CD4-positive, alpha-beta T cell treated with Interferon gamma for 1 hour (primary cell): ENCODE measurements at regions not wholly inside any gene's neighbourhood (a gene's known extent, or its start where the extent isn't known, plus 50 kb on each side); places are given as distances from the start of the nearest gene placed in this dataset.

Experiments used
- DNase-seq: peaks from one replicate; pipeline ENCODE4 v3.0.0-alpha.2; 2020

GRCh38 chr2:37425408-37425807, 81.0 kb downstream of the QPCT start:
- no peak for DNase-seq

GRCh38 chr2:37427241-37427640, 82.8 kb downstream of the QPCT start:
- no peak for DNase-seq

DNA sequence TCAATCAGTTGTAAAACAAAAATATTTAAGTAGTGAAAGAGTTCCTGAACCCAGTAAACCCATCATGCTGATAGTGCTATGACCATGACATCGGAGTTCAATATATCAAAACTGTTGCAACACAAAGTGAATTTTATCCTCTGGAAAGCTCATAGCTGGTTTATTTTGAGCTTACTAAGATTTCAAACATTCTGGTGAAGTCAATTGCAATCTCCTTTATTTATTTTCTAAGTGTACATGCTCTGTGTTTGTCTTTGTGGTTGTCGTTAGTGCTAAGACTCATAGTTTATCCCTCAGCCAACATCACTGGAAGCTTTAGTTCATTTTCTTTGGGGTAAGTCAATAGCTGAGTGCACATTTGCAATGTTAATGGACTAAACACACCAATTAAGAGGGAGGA, 91.9 kb downstream of the QPCT start:
- no peak for DNase-seq

DNA sequence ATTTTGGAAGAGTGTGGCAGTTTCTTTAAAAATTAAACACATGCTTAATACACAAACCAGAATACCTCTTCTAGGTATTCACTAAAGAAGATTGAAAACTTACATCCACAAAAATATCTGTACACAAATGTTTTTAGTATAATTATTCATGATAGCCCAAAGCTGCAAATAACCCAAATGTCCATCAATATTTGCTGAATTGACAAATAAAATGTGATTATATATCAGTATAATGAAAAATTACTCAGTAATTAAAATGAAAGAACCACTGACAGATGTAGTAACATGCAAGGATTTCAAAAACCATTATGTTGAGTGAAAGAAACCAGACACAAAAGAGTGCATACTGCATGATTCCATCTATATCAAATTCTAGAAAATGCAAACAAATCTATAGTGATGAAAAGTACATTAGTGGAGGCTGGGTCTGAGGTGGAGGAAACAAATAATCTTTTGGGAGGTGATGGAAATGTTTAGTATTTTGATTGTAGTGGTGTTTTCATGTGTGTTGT, 94.8 kb downstream of the QPCT start:
- DNase-seq = no peak

DNA sequence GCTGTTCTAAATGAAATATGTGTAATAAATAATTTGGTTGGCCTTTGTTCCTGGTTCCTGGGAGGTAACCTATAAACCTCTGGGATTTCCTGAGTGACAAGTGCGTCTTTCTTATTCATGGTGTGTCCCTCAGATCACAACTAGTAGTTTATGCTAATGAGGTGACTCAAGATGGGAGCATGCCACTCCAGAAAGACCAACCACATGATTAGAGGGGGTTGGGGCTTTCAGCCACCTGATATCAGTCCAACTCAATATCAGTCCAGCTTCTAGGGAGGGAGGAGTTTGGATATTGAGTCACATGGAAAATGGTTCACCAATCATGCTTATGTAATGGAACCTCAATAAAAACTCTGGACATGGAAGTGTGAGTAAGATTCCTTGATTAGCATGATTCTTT, 96.6 kb downstream of the QPCT start:
- DNase-seq = no peak

DNA sequence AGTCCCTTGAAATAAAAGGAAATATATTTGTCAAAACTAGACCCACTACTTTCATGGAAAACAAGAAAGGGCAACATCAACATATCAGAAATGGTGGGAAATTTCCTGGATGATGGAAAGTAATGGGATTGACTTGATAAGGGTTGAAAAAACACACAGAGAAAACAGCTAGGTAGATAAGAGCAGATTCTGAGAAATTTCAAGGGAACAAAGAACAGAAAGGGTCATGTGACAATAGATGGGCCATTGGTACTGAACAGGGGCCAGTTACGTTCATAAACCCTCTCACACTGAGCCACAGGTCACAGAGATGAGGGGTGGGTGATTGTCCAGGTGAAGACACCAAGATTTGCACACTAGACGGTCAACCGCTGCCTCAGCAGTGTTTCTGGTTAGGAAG, 98.7 kb downstream of the QPCT start:
- no peak for DNase-seq

DNA sequence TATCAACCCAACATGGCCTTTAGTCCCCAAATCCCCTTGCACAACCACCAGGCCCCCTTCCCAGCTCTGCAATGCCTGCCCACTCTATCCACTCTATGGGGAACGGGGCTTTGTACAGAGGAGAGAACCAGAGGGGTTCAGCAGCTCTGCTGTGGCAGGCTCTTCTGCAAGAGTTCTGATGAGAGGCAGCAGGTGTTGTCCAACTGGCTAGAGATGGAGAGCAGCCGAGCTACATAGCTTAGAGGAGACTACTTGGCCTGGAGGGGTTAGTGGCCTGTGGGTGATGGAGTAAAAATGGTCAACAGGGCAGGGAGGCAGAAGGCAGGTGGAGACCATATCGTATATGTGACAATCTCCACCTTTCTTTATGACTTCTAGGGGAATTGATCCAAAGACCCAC, 103.0 kb downstream of the QPCT start:
- DNase-seq = no peak

DNA sequence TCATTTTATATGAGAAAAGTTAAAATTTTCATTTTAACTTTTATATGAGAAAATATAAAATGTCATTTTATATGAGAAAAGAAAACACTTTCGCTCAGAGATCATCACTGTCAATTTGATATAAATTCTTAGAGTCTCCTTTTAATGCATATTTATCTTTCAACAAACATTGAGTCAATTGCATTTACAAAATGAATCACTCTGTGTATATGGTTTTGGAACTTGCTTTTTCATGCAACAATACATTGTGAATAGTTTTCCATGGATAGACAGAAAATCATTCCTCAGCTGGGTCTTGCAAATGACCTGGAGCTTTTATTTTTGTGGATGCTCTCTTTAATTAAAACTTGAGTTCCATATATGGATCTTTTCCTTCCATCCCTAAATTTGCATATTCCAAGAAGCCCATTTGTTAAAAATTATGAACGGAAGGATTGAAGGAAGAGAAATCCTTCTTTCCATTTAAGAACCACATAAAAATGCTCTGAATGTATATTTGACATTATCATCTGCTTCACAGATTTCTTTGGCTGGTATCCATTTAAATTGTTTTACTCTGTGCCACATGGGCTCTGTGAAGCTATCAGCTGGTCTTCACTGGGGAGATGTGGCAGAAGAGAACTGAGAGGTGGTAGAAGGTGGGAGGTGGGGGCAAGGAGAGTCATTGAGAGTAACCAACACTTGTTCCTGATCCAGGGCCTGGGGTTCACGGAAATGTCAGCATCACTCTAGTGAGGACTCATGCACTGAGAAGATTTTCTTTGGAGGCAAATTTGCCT, 104.1 kb downstream of the QPCT start:
- DNase-seq = no peak

- no peak for DNase-seq
Observed at GRCh38 chr2:37449761-37450296, 105.4 kb downstream of the QPCT start.

- no peak for DNase-seq
Observed at GRCh38 chr2:37453027-37453426, 108.6 kb downstream of the QPCT start.

DNA sequence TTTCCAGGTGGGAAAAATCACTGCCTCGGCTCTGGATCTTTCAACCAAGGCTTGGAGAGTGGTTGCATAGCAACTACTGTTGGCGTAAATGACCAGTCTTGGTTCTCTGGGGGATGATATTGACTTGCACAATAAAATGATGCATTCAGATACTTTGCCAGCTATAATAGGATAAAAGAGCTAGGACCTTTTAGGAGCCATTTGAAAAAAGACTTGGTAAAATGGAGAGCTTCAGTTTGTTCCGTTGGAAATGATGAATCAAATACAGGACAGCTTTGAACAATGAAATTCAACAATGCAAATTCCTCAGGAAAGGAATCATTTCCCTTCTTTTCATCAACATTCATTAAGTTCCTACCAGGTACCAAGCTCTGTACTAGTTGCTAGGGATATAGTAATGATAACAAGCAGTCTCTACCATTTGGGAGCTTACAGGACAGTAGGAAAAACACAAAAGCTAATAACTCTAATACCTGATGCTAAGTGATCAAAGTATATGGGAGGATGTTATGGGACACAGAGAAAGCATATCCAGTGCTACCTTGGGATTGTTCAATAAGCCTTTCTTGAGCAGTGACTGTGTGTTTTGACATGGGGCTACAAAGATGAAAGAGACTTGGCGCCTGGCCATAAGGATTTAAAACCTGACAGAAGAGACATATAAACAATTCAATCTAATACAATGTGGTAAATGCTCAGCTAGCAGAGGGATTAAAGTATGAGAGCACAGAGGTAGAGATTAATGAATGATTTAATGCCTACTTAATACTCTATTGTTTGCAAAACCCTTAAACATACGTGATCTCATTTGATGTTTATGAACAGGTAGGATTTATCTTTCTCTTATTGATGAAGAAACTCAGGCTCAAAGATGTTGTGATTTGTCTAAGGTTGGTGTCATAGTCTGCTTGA, 110.7 kb downstream of the QPCT start:
- no peak for DNase-seq

DNA sequence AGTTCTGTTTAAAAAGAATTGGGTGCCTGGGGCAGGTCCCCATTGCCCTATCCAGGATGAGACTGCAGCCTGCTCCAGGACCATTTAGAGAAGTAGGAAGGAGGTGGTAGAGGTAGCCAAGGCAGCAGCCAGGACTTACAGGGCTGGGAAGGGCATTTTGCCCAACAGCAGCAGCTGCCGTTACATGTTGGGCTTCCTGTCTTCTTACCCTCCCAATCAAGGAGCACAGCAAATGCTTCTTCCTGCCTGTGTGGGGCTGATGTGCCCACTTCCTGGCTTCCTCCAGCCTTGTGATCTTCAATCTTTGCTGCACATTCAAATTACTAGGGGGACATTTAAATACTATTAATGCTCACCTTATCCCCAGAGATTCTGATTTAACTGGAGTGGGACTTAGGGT, 112.0 kb downstream of the QPCT start:
- DNase-seq = peak; percentile 10

- no peak for DNase-seq
Observed at GRCh38 chr2:37457401-37457901, 113.0 kb downstream of the QPCT start.

DNA sequence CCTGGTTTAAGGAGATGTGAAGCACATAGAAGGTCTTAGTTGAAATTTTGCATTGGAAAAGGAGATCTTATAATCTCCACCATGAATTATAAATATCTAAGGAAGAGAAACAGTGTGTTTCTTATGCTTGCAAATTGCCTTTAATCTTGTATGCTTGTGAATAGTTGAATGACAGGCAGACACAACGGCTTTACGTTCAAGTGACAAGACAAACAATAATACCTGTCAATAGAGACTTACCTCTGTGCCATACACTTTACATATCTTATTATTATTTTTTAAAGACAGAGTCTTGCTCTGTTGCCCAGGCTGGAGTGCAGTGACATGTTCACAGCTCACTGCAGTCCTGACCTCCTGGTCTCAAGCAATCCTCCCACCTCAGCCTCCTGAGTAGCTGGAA, 113.7 kb downstream of the QPCT start:
- no peak for DNase-seq

DNA sequence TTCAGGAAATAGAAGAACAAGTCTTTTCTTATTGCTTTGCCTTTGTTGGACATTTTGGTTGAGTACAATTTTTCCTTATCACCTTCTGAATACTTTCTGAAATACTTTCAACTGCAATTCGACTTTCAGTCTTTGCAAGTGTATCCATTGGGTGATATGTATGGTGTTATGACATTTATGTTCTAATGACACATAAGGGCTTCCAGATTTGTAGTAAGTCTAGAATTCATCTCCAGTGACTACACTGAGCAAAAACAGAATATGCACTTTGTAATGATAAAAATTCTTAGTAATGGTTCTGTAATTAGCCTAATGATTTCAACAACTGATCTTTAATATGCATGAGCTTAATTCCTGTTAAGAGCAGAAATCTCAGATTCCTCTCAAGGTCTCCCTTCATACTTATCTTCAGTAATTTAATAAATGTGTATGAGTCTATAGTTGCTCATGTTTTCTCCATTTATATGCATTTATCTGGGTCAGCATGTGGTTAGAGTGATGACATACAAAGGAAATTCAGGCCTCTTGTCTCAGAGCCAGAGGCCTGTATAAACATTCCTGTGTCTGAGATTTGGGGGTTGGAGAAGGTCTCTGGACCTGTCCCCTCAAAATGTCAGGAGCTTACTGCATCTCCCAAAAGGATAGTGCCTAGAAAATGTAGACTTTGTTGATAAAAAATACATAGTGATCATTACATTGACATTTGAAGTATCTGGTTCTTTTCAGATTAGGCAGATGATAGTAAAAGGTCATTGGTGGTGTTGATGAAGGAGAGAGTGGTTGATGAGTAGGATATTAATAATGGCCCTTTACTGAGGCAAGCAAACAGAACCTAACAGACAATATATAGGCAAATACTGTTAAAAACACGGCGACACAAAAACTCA, 114.9 kb downstream of the QPCT start:
- no peak for DNase-seq

DNA sequence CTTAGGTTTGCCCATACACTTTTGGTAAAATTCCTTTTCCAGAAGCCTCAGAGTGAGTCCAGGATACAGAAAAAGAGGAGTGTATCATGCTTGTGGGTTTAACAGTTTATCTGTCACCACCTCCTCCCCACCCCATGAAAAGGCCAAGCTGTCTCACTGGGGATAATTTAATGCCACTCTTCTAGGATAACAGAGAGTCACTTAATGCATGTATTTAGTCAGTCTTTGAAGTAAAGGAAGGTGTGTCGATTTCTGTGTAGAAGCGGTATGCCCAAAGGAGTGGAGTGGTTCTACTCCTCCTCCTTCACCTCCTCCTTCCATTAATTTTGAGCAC, 116.4 kb downstream of the QPCT start:
- DNase-seq = no peak

DNA sequence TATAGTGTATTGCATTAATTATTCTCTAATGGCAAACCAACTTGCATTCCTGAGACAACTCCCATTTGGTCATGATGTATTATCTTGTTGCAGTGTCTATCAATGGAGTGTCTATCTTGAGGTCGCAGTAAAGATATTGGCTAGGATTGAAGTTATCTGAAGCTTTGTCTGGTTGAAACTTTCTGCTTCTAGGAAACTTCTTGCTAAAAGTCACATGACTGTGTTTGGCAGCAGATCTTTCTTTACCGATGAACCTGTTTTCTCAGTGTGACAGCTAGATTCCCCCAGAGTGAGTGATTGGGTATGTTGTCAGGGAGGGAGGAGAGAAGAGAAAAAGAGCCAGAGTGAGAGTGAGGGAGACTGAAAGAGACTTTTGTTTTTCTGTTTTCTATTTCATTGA, 119.6 kb downstream of the QPCT start:
- no peak for DNase-seq

DNA sequence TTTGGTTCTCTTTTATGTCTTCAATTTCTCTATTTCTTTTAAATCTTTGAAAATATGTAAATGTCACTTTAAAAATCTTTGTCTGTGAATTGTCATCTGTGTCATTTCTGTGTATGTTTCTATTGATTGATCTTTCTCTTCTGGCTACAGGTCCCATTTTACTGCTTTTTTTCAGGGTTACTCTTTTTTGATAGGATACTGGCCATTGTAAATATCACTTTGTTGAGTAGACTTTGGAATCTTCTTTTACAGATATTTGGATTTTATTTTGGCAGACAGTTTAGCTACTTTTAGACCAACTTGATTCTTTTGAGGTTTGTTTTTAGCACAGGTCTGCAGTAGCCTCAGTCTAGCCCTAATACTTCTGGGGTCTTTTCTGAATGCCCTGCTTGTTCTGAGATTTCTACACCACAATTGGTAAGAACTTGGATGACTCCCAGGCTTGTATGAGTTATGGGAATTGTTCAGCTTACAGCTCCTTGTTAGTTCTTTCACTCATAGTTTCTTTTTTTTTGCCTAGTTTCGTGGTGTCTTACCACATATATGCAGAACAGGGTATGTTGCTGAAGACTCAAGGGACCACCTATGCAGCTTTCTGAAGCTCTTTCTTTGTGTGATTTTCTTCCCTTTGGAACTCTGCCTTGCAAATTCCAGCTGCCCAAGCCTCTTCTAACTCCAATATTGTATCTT, 122.2 kb downstream of the QPCT start:
- no peak for DNase-seq

DNA sequence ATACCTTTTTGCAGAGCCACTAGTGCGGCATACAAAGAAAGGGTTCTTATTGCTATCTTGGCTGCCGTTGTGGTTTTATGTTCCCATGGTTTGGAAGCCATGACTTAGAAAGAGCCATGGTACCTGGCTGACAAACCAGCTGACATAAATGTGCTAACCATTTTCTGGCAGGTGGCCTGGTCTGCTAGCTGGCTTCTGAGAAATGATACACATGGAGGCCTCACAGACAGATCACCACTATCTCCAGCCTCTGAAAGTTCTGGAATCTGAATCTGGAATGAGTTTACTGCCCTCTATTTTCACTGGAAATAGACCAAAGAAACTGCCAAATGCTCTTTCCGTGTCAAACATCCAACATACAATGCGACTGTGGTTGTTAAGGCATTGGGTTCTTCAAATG, 123.7 kb downstream of the QPCT start:
- no peak for DNase-seq

DNA sequence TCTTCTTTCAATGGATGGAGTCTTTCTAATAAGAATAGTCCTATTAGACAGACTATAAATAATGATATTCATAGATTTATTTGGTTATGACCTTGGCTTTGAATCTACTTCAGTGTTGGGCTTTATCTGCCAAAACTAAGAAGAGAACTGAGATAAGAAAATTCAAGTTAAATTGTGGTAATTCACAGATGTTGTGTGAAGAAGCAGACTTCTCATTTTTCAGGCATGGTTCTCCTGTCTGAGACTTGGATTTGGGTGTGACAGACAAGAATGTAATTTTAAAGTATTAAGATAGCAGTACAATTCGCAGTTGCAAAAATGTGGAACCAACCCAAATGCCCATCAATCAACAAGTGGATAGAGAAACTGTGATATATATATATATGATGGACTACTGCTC, 124.7 kb downstream of the QPCT start:
- DNase-seq = no peak

DNA sequence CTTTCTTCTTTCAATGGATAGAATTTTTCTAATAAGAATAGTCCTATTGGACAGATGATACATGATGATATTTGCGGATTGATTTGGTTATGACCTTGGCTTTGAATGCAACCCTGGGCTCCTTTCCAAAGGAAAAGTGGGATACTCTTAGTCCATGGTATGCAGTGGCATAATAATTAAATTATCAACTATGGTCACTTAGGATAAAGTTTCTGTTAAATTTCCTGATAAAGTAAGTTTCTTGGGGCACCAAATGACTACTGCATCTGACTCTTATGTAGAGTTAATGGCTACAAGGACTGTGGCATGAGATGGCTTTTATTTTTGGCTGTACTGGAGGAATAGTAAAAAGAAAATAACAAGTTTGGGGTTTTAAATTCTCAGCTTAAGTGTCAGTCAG, 126.7 kb downstream of the QPCT start:
- DNase-seq = no peak

DNA sequence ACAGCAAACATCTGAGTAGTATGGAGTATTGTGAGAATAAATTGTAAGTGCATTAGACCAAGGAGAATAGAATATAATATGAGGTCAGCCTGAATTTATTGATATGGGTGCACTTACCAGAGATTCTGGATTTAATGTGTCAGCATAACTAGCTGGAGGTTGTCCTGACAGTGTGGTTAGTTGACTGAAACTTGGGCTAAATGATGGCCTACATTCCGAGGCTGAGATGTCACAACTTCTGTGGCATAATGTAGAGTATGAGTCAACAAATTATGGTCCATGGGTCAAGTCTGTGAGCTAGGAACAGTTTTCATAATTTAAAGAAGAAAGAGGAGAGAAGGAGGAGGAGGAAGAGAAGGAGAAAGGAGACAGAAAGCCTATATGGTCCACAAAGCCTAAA, 127.6 kb downstream of the QPCT start:
- no peak for DNase-seq
